Hypothalamus (tissue), 51 donors: ENCODE measurements at regions not wholly inside any gene's neighbourhood (a gene's known extent, or its start where the extent isn't known, plus 50 kb on each side); places are given as distances from the start of the nearest gene placed in this dataset.

ENCODE experiments used
- DNase-seq, 51 donors: peaks; one replicate each; lab custom pipeline; 2025; lab: John Stamatoyannopoulos, UW

GRCh38 chr2:12424219-12424618 lies 292.5 kb upstream of the TRIB2 start:
- no peak for DNase-seq

- peak in 10 of 51 donors; percentile 3 to 44 (median 8) for DNase-seq
Measured at GRCh38 chr2:12424809-12425208, 291.9 kb upstream of the TRIB2 start.

- DNase-seq, result no peak
Measured at GRCh38 chr2:12428324-12428723, 288.4 kb upstream of the TRIB2 start.

GRCh38 chr2:12428786-12429185 lies 287.9 kb upstream of the TRIB2 start:
- no peak for DNase-seq

GRCh38 chr2:12429779-12430406 lies 286.8 kb upstream of the TRIB2 start:
- DNase-seq, result no peak

- no peak for DNase-seq
Measured at GRCh38 chr2:12430407-12431133, 286.2 kb upstream of the TRIB2 start.

DNA sequence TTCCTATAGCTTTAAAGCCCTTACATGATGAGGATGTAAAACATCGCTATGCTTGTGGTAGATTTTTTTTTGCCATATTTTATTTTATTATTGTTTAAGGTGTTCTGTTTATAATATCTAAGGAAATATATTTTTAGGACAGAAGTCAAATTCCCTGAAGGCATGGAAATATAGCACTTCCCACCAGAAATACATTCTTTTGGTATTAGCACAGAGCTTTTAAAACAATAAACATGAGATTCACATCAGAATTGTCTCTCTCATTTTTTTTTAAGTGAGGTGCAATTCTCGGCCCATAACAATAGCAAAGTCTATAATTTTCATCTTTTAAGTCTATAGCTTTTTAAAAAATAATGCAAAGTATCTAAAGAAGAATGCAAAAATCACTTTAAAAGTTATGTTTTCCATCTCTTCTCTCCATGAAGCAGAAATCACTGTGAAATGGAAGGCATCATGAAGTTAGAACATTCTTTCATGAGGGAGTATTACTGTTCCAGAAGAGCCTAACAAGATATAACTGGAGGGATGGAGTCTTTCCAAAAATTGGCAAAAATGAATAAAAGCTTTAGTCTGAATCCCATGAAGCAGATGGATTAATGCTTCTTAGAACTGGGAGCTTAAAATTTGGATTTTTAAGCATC lies 283.6 kb upstream of the TRIB2 start:
- no peak for DNase-seq

- DNase-seq, result no peak
Measured at GRCh38 chr2:12433626-12433990, 283.1 kb upstream of the TRIB2 start.

DNA sequence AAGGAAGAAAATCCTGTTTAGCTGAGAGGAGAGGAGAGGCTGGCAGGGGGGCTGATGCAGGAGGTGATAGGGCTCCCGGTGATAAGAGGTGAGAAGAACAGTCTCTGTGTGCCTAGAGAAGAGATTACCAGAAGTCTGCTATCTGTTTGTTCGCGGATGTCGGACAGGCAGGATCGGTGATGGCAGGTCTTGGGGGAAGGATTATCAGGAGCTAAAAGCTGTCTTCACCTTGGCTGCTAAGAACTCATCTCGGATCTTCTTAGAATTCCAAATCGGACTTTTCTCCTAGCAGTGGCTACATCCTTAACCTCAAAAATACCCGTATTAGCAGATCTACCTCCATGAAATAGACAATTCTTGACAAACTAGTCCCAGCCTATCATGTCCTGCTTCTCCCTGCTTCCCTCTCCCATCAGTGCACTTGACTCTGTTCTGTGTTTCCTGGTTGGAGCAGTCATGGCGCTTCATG lies 282.1 kb upstream of the TRIB2 start:
- no peak for DNase-seq

DNA sequence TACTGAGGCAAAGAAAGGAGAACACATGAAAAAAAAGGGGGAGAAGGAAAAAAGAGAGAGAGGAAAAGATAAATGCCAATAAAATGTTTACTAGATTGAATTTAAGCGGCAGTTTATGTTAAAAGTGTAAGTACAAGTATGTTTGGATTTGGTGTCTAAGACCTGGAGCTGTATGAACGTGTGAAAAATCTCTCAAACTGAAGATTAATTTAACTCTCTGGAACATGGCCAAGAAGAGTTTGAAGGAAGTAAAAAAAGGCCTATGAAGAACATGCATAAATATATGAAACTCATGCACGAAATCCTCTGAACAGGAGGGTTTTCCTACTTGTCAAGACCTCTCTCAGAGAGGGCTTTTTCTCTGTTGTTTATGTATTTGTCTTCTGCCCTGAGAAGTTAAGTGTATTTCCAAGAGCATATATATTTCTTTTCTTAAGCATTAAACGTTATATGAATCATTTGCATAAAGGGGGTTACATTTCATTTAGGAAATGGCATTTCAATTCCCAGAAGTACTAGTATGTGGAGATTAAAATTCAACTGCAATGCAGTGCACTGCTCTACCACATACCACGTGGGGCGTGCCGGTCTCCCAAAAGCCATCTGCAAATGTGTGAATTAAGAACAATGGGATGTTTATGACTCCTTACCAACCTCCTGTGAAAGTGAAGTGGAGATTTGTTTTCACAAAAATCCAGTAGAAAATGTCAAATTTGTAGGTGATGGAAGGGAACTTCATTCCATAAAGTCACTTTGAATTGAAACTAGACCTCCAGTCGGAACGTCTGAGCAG lies 281.1 kb upstream of the TRIB2 start:
- no peak for DNase-seq

- DNase-seq, result no peak
Measured at GRCh38 chr2:12436483-12436882, 280.3 kb upstream of the TRIB2 start.

GRCh38 chr2:12436935-12437561 lies 279.7 kb upstream of the TRIB2 start:
- no peak for DNase-seq

GRCh38 chr2:12440731-12441130 lies 276.0 kb upstream of the TRIB2 start:
- DNase-seq, result no peak

- DNase-seq, result no peak
Measured at GRCh38 chr2:12441750-12442475, 274.8 kb upstream of the TRIB2 start.

GRCh38 chr2:12442476-12442847 lies 274.3 kb upstream of the TRIB2 start:
- no peak for DNase-seq

- no peak for DNase-seq
Measured at GRCh38 chr2:12448846-12449505, 267.8 kb upstream of the TRIB2 start.

GRCh38 chr2:12451726-12452125 lies 265.0 kb upstream of the TRIB2 start:
- no peak for DNase-seq

DNA sequence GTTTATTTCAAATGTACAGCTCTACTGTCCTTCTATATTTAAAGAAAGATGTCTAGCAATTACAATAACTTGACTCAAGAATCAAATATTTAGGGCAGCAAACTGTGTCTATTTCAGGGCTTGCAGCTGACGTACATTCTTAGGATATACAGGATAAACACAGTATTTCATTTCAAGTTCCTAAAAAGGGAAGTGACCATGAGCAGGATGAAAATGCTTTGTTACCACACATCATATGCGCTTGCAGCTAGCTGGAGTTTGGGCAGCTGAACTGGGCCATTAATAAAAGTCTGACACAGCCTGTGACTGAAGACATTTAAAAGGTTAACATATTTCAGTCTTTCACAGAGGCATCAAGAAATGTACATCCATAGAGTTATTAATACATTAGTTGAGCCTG lies 264.6 kb upstream of the TRIB2 start:
- DNase-seq, result no peak

GRCh38 chr2:12453731-12454130 lies 263.0 kb upstream of the TRIB2 start:
- DNase-seq, result no peak

GRCh38 chr2:12455661-12456060 lies 261.1 kb upstream of the TRIB2 start:
- no peak for DNase-seq
